ENCODE measurements at regions not wholly inside any gene's neighbourhood (a gene's known extent, or its start where the extent isn't known, plus 50 kb on each side); places are given as distances from the start of the nearest gene placed in this dataset.

- Mint-ChIP-seq H3K4me1 (no peaks in the 10 kb centered on the region), H3K9me3 (ENCODE audit: insufficient read depth) (no peaks in the 10 kb centered on the region), H3K27ac (no peak overlapping the region), H3K4me3 (no peak overlapping the region), H3K27me3 (peaks cover 37% of the 10 kb centered on the region)
- DNase-seq = no peak
- Histone ChIP-seq H3K9ac (ENCODE audit: low read length) (no peak overlapping the region), H4K20me1 (ENCODE audit: control insufficient read depth, insufficient read depth, low read length, poor library complexity, severe bottlenecking) (no peaks in the 10 kb centered on the region), H3K79me2 (ENCODE audit: control insufficient read depth, insufficient read depth, low read length) (no peaks in the 10 kb centered on the region), H3K4me3 (ENCODE audit: control extremely low read depth in 1 of 5, extremely low read depth in 1 of 5, insufficient read depth in 1 of 5, low read depth in 2 of 5, low read length in 4 of 5) (no peak overlapping the region), H3K27me3 (replicated peaks in 1 of 4; ENCODE audit: control extremely low read depth in 1 of 4, control insufficient read depth in 3 of 4, insufficient read depth in 4 of 4, low read length in 3 of 4) (no peaks in the 10 kb centered on the region), H3K36me3 (replicated peaks in 1 of 2; ENCODE audit: control extremely low read depth in 1 of 2, control insufficient read depth in 1 of 2, extremely low read depth in 1 of 2, insufficient read depth in 2 of 2, low read length in 1 of 2) (no peaks in the 10 kb centered on the region), H3K9me3 (ENCODE audit: control extremely low read depth in 1 of 3, control insufficient read depth in 2 of 3, insufficient read depth in 1 of 3, low read length in 2 of 3) (no peaks in the 10 kb centered on the region), H3K4me2 (replicated peaks; ENCODE audit: low read depth, low read length, poor library complexity, severe bottlenecking) (no peak overlapping the region), H3K4me1 (ENCODE audit: control insufficient read depth in 2 of 2, insufficient read depth in 2 of 2, low read length in 2 of 2) (no peaks in the 10 kb centered on the region), H3K27ac (ENCODE audit: low read length in 2 of 2) (no peak overlapping the region), H2AFZ (ENCODE audit: insufficient read depth, low read depth, low read length, poor library complexity, severe bottlenecking) (no peak overlapping the region)
- intact Hi-C loops (cut with micrococcal nuclease) = no loop called here
- 87% methylated on average over 3 of the region's 4 CpGs for WGBS (ENCODE audit: insufficient coverage)
- ChIA-PET POLR2A (no interaction called here), CTCF (no interaction called here)
- TF ChIP-seq CTCF (IDR thresholded peaks at IDR 0.05) (no peak), EZH2 (IDR thresholded peaks at IDR 0.05; ENCODE audit: borderline replicate concordance, insufficient read depth, low read depth, low read length, poor library complexity, severe bottlenecking) (no peak)
- no peak for ATAC-seq (ENCODE audit: low read depth)
Measured at GRCh38 chr9:95691435-95691834, 174.7 kb upstream of the PTCH1 start.

DNA sequence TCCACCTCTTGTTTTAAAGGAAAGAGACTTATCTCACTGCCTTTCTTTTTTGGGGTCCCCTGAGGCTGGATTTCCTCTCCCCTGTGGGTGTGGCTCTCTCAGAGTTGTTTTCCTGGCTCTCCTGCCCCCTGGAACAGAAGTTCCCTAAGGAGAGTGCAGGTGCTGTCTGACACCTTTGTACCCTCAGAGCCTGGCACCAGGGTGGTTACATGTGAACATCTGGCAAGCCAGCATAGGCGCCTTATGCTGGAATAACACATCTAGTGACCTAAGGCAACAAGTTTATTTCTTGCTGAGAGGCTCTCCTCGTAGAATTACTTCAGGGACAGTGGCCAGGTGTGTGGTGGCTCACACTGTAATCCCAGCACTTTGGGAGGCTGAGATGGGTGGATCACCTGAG lies 172.9 kb upstream of the PTCH1 start:
- H2AFZ ChIP-seq (ENCODE audit: insufficient read depth, low read depth, low read length, poor library complexity, severe bottlenecking) = no peak overlapping the region
- H3K9ac ChIP-seq (ENCODE audit: low read length) = no peak overlapping the region
- H4K20me1 ChIP-seq (ENCODE audit: control insufficient read depth, insufficient read depth, low read length, poor library complexity, severe bottlenecking) = no peaks in the 10 kb centered on the region
- no peaks in the 10 kb centered on the region for H3K36me3 ChIP-seq (replicated peaks in 1 of 2; ENCODE audit: control extremely low read depth in 1 of 2, control insufficient read depth in 1 of 2, extremely low read depth in 1 of 2, insufficient read depth in 2 of 2, low read length in 1 of 2)
- DNase-seq = no peak
- CTCF ChIA-PET = no interaction called here
- no peak overlapping the region for H3K4me2 ChIP-seq (replicated peaks; ENCODE audit: low read depth, low read length, poor library complexity, severe bottlenecking)
- no peaks in the 10 kb centered on the region for H3K9me3 ChIP-seq (ENCODE audit: control extremely low read depth in 1 of 3, control insufficient read depth in 2 of 3, insufficient read depth in 1 of 3, low read length in 2 of 3)
- ATAC-seq (ENCODE audit: low read depth) = no peak
- no peaks in the 10 kb centered on the region for H3K4me1 ChIP-seq (ENCODE audit: control insufficient read depth in 2 of 2, insufficient read depth in 2 of 2, low read length in 2 of 2)
- Mint-ChIP-seq H3K4me1 (no peaks in the 10 kb centered on the region), H3K9me3 (ENCODE audit: insufficient read depth) (no peaks in the 10 kb centered on the region), H3K4me3 (no peak overlapping the region), H3K27me3 (peaks cover 32% of the 10 kb centered on the region), H3K27ac (no peak overlapping the region)
- POLR2A ChIA-PET = no interaction called here
- no peak overlapping the region for H3K27ac ChIP-seq (ENCODE audit: low read length in 2 of 2)
- H3K27me3 ChIP-seq (replicated peaks in 1 of 4; ENCODE audit: control extremely low read depth in 1 of 4, control insufficient read depth in 3 of 4, insufficient read depth in 4 of 4, low read length in 3 of 4) = no peaks in the 10 kb centered on the region
- TF ChIP-seq EZH2 (IDR thresholded peaks at IDR 0.05; ENCODE audit: borderline replicate concordance, insufficient read depth, low read depth, low read length, poor library complexity, severe bottlenecking) (no peak), CTCF (IDR thresholded peaks at IDR 0.05) (no peak)
- H3K79me2 ChIP-seq (ENCODE audit: control insufficient read depth, insufficient read depth, low read length) = no peaks in the 10 kb centered on the region
- 86% methylated on average over 2 of the region's 2 CpGs for WGBS (ENCODE audit: insufficient coverage)
- intact Hi-C loops (cut with micrococcal nuclease) = no loop called here
- no peak overlapping the region for H3K4me3 ChIP-seq (ENCODE audit: control extremely low read depth in 1 of 5, extremely low read depth in 1 of 5, insufficient read depth in 1 of 5, low read depth in 2 of 5, low read length in 4 of 5)
